GM19467 (cell line): ENCODE measurements at regions not wholly inside any gene's neighbourhood (a gene's known extent, or its start where the extent isn't known, plus 50 kb on each side); places are given as distances from the start of the nearest gene placed in this dataset.

Experiments used
- ATAC-seq: cut with Tn5 transposase; IDR thresholded peaks from one replicate; pipeline ENCODE4 v1.9.1; 2021; ENCODE audit warnings: mild to moderate bottlenecking, moderate library complexity; ENCODE audit not compliant: unreplicated experiment

- ATAC-seq: no peak
These were observed 247.5 kb upstream of the TSHZ3 start for GRCh38 chr19:31596751-31597150.

DNA sequence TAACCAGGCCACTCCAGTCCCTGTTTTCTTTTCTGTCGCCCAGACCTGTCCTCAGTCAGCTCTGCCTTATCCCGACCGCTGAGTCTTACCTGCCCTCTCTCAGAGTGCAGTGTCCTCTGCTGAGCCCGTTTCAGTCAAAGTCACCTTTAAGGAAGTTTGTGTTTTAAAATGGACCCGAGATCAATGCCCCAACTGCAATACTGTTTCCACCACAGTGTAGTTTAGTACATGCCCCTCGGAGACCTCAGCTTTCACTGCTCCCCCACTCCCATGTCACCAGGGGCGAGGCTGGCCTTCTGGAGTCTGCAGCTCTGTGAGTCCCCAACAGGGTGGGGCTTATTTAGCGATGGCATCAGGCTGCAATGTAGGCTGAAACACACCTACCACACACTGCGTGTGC, 248.4 kb upstream of the TSHZ3 start:
- no peak for ATAC-seq

- no peak for ATAC-seq
These were observed 249.5 kb upstream of the TSHZ3 start for GRCh38 chr19:31598730-31599238.

DNA sequence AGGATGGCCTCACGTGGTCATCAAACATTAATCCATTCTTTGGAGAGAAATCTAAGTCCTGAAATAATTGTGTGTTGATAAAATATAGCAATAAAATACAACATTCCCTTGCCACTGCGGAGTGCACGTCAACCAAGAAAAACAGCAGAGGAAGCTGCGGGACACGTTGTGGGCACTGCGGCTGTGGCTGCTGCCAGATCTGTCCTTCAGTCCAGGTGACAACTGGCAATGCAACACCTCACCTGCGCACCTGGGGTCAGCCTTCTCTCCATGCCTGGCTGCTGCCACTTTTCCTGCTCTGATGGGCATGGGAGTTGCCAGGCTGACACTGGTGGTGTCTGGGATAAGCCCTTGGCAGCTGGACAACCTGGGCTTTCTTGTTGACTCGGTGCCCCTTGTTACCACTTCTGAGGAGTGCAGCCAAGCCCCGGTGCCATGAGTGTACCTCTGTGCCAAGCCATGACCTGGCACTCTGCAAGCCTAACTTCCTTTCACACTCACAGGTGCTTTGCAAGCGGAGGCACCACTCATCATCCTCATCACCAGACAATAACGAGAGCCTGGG, 251.6 kb upstream of the TSHZ3 start:
- ATAC-seq: no peak

- no peak for ATAC-seq
These were observed 252.6 kb upstream of the TSHZ3 start for GRCh38 chr19:31601855-31602254.

DNA sequence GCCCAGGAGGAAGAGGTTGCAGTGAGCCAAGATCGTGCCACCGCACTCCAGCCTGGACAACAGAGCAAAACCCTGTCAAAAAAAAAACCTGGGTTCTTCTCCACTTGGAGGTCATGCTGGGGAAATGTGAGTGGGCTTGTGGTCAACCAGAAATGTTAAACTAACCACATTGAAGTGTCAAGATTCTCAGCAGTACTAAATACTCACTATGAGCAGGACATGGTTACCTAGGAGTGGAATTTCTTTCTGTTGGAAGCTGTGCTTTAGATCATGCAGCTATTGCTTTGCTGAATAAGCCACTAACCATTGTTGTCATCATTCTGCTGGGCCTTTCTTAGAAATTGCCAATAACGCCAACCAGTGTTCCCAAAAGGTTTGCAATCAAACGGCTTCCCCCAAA, 253.3 kb upstream of the TSHZ3 start:
- no peak for ATAC-seq

GRCh38 chr19:31604493-31605040, 255.3 kb upstream of the TSHZ3 start:
- no peak for ATAC-seq

GRCh38 chr19:31610018-31610417, 260.8 kb upstream of the TSHZ3 start:
- ATAC-seq: no peak

- ATAC-seq: no peak
These were observed 262.0 kb upstream of the TSHZ3 start for GRCh38 chr19:31611046-31611877.

- no peak for ATAC-seq
These were observed 263.6 kb upstream of the TSHZ3 start for GRCh38 chr19:31612873-31613272.

GRCh38 chr19:31613683-31614219, 264.5 kb upstream of the TSHZ3 start:
- no peak for ATAC-seq

DNA sequence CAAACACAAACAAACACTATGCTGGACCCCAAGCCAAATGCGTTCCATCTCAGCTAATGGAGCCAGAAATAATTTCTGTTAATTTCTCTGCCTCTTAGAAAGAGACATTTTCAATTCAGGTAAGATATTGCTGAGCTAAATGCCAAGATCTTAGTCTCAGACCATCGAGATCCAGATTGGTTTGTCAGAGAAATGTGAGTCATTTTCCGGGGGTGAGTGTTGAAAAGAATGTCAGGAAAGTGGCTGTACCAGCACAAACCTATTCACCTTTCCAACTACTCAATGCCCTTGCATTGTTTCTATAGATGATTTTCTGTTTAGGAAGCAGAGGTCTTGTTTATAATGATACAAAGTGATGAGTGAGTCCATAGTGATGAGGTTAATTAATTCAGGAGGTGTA, 266.8 kb upstream of the TSHZ3 start:
- ATAC-seq: no peak

DNA sequence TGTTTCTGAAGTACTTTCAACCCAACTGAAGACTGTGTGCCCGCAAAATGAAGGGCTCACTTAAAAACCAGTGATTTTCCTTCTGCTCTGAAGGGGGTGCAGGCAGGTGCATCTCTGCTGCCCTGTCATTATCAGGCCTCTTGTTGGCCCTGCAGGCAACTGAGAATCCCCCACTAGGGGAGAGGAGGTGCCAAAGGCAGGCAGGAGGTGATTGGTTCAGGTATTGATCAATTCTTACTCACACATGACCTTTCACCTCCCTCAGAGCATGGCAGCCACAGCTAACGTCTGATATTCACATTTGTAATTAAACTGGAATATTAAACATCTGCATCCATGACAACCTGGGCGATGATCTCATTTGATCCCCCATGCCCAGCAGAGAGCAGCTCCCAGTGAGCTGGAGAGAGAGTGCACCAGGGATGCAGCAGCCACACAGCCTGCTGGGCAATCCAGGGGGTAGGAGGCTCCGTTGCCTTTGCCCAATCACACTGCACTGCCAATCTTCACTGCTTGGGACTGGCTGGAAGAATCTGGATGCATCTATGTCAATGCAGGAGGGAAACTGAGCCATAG, 267.9 kb upstream of the TSHZ3 start:
- no peak for ATAC-seq

- ATAC-seq: no peak
These were observed 275.8 kb upstream of the TSHZ3 start for GRCh38 chr19:31625056-31625455.

DNA sequence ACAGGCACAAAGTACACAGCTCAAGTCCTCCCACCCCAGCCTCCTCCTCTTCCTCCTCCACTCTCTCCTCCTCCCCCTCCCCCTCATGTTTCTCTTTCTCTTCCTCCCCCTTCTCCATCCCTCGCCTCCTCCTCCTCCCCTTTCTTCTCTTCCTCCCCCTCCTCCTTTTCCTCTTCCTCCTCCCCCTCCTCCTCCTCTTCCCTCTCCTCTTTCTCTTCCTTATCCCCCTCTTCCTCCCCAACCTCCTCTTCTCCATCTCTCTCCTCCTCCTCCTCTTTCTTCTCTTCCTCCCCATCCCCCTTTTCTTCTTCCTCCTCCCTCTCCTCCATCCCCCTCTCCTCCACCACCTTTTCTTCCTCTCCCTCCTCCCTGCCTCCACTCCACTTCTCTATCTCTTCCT, 276.3 kb upstream of the TSHZ3 start:
- no peak for ATAC-seq

DNA sequence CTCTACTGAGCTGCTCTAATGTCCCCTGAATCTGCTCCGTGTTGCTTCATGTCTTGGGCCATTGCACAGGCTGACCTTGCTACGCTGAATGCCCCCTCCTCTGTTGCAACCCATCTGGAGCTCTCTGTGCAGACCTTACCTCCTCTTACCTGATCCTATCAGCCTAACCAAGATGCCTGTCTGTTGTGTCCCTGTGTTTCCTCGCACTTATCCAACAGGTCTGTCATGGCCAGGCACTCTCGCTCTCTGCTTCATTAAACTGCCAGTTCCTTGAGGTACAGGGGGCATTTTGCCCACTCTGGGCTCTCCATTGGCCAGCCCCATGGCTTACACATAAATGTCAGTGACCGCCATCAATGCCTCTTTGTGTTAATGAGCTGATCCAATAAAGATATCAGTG, 277.7 kb upstream of the TSHZ3 start:
- ATAC-seq: no peak

DNA sequence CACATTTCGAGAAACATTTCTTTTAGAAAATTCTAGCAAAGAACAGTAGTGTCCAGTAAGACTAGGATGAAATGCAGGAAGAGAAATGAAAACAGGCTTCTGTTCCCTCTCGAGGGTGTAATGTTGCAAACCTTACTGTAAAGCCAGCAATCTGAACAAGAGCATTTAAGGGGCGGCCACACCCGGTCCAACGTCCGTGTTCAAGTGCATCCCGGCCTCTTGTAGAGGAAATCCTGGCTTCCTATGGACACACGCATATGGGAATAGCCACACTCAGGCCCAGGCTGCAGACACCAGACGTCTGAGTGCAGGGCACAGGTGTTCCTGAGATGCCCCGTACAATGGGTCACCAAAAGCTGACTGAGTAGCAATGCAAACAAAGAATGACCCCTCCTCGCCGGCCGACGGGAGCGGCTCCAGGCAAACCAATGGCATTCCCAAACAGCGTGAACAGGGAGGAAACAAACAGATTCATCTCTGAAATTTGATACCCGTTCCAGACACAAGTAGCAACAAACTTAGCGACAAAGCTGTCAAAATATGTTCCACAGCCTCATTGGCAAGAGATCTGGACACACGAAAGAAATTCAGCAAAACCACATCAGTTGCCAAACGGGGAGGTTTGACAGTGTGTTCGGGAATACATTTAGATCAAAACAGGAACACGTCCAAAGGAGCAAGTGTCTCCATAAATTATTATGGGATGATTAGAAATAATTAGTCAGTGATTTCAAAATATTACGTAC, 278.6 kb upstream of the TSHZ3 start:
- ATAC-seq: no peak

DNA sequence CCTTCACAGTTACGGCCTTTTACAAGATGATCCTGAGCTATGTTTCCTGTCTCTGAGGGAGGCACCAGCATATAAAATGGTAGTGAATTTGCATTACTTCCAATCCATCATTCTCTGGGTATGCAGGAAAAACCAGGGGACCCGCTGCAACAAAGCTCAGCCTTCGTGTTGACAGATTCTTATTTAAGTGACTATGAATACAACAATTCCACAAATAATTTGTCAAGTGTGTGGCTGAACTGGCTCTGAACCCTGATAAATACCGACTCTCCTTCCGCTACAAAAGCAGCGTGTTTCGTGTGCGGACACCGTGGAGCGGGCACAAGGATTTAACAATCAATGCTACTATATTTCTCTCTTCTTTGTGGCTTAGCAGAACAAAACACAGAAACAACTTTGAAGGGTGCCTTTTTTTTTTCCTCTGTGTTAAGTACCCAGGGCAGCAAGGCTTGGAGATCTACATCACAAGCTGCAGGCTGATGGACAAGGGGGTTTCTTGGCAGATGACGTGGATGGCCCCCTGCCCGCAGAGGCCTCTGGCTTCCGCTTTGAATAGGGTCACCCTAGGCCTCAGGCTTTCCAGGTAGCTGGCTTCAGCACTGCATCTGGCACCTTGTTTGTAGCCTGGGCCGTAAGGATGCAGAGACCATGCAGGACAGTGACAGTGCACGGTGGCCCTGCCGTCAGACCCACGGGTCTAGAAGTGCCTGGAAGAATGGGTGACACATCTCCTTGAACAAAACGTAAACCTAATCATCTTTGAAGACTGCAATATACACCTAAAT, 280.5 kb upstream of the TSHZ3 start:
- no peak for ATAC-seq

DNA sequence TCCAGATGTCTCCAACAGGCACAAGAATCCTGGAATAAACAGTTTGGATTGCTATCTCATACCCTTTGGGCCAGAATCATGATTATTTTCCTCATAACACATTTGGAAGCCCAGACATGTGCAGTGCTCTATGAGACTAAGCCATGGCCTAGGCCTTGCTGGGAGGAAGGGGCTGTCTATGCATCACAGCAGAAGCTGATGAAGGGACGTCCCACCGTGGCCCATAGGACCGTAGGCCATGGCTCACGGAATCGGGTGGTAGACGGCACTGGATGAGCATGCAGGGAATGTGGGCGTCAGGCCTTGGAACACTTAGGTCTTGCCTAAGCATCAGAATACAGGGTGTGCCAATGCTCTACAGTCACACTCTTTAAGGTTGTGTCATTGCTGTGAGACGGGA, 283.8 kb upstream of the TSHZ3 start:
- ATAC-seq: no peak

DNA sequence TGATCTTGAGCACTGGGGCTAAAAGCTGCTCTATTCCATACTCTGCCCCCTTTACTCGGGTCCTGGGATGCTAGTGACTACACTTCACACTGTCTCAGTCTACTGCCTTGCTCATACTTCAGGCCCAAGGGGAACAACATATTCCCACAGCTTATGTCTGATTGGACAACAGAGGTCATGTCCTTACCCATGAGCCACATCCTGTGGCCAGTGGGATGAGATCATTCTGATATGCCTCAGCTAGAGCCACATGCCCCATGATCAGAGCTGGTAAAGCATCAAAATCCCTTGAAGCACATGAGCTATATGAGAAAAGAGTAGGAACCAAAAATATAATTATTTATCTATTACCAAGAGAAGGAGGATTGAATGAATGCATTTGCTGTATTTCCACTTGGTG, 290.1 kb upstream of the TSHZ3 start:
- ATAC-seq: no peak
